ENCODE measurements at regions not wholly inside any gene's neighbourhood (a gene's known extent, or its start where the extent isn't known, plus 50 kb on each side); places are given as distances from the start of the nearest gene placed in this dataset.
A peak's percentile ranks its signal among the peaks of the same experiment; 100 is the strongest.

GRCh38 chr1:234734412-234734835, 124.4 kb upstream of the IRF2BP2 start:
- no peak for ATAC-seq
- H3K36me3 ChIP-seq = no peaks in the 10 kb centered on the region
- no peaks in the 10 kb centered on the region for H3K9me3 ChIP-seq
- H3K4me3 ChIP-seq = no peak overlapping the region
- H3K4me1 ChIP-seq = peaks cover 0 to 25% (median 6%) of the 10 kb centered on the region in 9 donors
- no peak for TF ChIP-seq CTCF (IDR thresholded peaks at IDR 0.05)
- no peak for DNase-seq
- no peaks in the 10 kb centered on the region for H3K27me3 ChIP-seq
- intact Hi-C loops (cut with DNase I) = loop anchor here in 4 of 10 donors (5.0 to 10.0 kb wide), 4 partner anchors 90 to 343 kb away; no protein-coding TSS in a partner anchor
- no peak overlapping the region for H3K27ac ChIP-seq
- 85 to 88% methylated on average over 13 of the region's 13 CpGs for WGBS, 2 donors

- intact Hi-C loops (cut with DNase I) = loop anchor here in 4 of 10 donors (5.0 to 10.0 kb wide), 4 partner anchors 91 to 344 kb away; no protein-coding TSS in a partner anchor
- no peak for DNase-seq
- Histone ChIP-seq H3K36me3 (no peaks in the 10 kb centered on the region), H3K4me3 (no peak overlapping the region), H3K9me3 (no peaks in the 10 kb centered on the region), H3K27me3 (no peaks in the 10 kb centered on the region), H3K4me1 (peaks cover 0 to 29% (median 8%) of the 10 kb centered on the region in 9 donors), H3K27ac (no peak overlapping the region)
- TF ChIP-seq CTCF (IDR thresholded peaks at IDR 0.05) = no peak
- ATAC-seq = no peak
- WGBS, 2 donors = 96 to 97% methylated on average over 6 of the region's 6 CpGs
Observed at GRCh38 chr1:234733427-234733826, 123.4 kb upstream of the IRF2BP2 start.

GRCh38 chr1:234732671-234733390, 122.9 kb upstream of the IRF2BP2 start:
- Histone ChIP-seq H3K9me3 (no peaks in the 10 kb centered on the region), H3K27ac (no peak overlapping the region), H3K27me3 (no peaks in the 10 kb centered on the region), H3K4me1 (peaks cover 1 to 35% (median 14%) of the 10 kb centered on the region in 9 donors), H3K4me3 (no peak overlapping the region), H3K36me3 (no peaks in the 10 kb centered on the region)
- intact Hi-C loops (cut with DNase I) = loop anchor here in 4 of 10 donors (5.0 to 10.0 kb wide), 4 partner anchors 92 to 344 kb away; no protein-coding TSS in a partner anchor
- DNase-seq (no peak), ATAC-seq (no peak)
- no peak for TF ChIP-seq CTCF (IDR thresholded peaks at IDR 0.05)
- 97 to 99% methylated on average over 16 of the region's 16 CpGs for WGBS, 2 donors

- ATAC-seq (no peak), DNase-seq (no peak)
- Histone ChIP-seq H3K27me3 (no peaks in the 10 kb centered on the region), H3K9me3 (no peaks in the 10 kb centered on the region), H3K36me3 (no peaks in the 10 kb centered on the region), H3K27ac (peak overlapping the region in 1 of 10 donors; percentile 62), H3K4me3 (no peak overlapping the region), H3K4me1 (peaks cover 7 to 41% (median 19%) of the 10 kb centered on the region in 9 donors)
- TF ChIP-seq CTCF (IDR thresholded peaks at IDR 0.05) = no peak
- intact Hi-C loops (cut with DNase I) = loop anchor here in 4 of 10 donors (5.0 to 10.0 kb wide), 4 partner anchors 93 to 345 kb away; no protein-coding TSS in a partner anchor
- 97% methylated on average over 9 of the region's 9 CpGs for WGBS, 2 donors
Observed at GRCh38 chr1:234732260-234732659, 122.3 kb upstream of the IRF2BP2 start.

All from heart right ventricle (tissue), 16 donors.